GM12878 (cell line): ENCODE measurements at regions not wholly inside any gene's neighbourhood (a gene's known extent, or its start where the extent isn't known, plus 50 kb on each side); places are given as distances from the start of the nearest gene placed in this dataset.
"Not testable (repeated sequence)": the region's sequence is repeated elsewhere in the genome, so short reads cannot be mapped to it uniquely, and the experiment has no call there.

Source experiments
- ATAC-seq: fragments of 200-7000 bp; cut with Tn5 transposase; 3 replicates; pipeline ENCODE4 v1.9.1; 2020; ENCODE audit warnings: mild to moderate bottlenecking, moderate library complexity
- BruUV-seq: library from RNA; stranded (reverse); fragments of 400-500 nt; replicated peaks from 2 replicates; lab custom pipeline; 2021; lab: Mats Ljungman, UMichigan
- CTCF ChIA-PET: fragments of 300-600 bp; sonication (Branson Sonifier 250); formaldehyde crosslinking; extraction: SDS; loops from one replicate; lab custom pipeline; 2021; ENCODE audit warnings: inconsistent platforms; lab: Yijun Ruan, JAX
- POLR2A ChIA-PET: fragments of 350-600 bp; formaldehyde crosslinking; extraction: SDS; loops from one replicate; lab custom pipeline; 2021; ENCODE audit warnings: inconsistent platforms; lab: Charles Lee
- RAD21 ChIA-PET: fragments of 300-600 bp; sonication (Branson Sonifier 250); formaldehyde crosslinking; loops from one replicate; lab custom pipeline; 2023; ENCODE audit warnings: antibody characterized with exemption; ENCODE audit not compliant: unreplicated experiment; lab: Charles Lee
- SMC1A ChIA-PET: fragments of 300-600 bp; sonication (Branson Sonifier 250); formaldehyde crosslinking; loops from one replicate; lab custom pipeline; 2023; ENCODE audit not compliant: unreplicated experiment, uncharacterized antibody; lab: Charles Lee
- DNase-seq: peaks from one replicate; pipeline ENCODE4 v3.0.0-alpha.2; 2011; ENCODE audit warnings: low read depth, low spot score
- FAIRE-seq: peaks from 3 replicates; lab custom pipeline; 2011; peaks lifted over from hg19 to GRCh38; lab: Jason Lieb, UNC
- H2AFZ ChIP-seq: 2 replicates; pipeline ENCODE4 v1.6.0; 2011; ENCODE audit warnings: low read depth, low read length, control low read depth; ENCODE audit not compliant: control insufficient read depth
- H3K27ac ChIP-seq: 2 replicates; pipeline ENCODE4 v1.5.1; 2011; ENCODE audit warnings: control low read depth; ENCODE audit not compliant: control insufficient read depth, insufficient read depth
- H3K27me3 ChIP-seq, 2 experiments: replicated peaks in 1 of 2; 2 replicates each; pipeline versions ENCODE4 v1.6.0 to v1.6.1; 2011; ENCODE audit warnings: low read length in 1 of 2; ENCODE audit not compliant: control insufficient read depth in 2 of 2, insufficient read depth in 2 of 2
- H3K36me3 ChIP-seq, 2 experiments: 2 replicates each; pipeline ENCODE4 v1.5.1; 2011; ENCODE audit warnings: low read length in 1 of 2; ENCODE audit not compliant: control insufficient read depth in 2 of 2, insufficient read depth in 2 of 2
- H3K4me1 ChIP-seq: 2 replicates; pipeline ENCODE4 v1.6.1; 2011; ENCODE audit warnings: mild to moderate bottlenecking, low read length, moderate library complexity, mixed read lengths; ENCODE audit not compliant: control insufficient read depth, insufficient read depth
- H3K4me2 ChIP-seq: 2 replicates; pipeline ENCODE4 v1.6.0; 2011; ENCODE audit warnings: control low read depth; ENCODE audit not compliant: control insufficient read depth, insufficient read depth
- H3K4me3 ChIP-seq: fragments of 200-600 bp; sonication (generic); 2 replicates; pipeline ENCODE4 v1.5.1; 2016
- H3K79me2 ChIP-seq: 2 replicates; pipeline ENCODE4 v1.6.0; 2011; ENCODE audit warnings: low read length; ENCODE audit not compliant: control insufficient read depth, insufficient read depth
- H3K9ac ChIP-seq: 2 replicates; pipeline ENCODE4 v1.8.0; 2011; ENCODE audit warnings: low read length, control low read depth, mixed read lengths; ENCODE audit not compliant: control insufficient read depth, insufficient read depth
- H3K9me3 ChIP-seq: replicated peaks from 3 replicates; pipeline ENCODE4 v1.5.1; 2011; ENCODE audit warnings: mild to moderate bottlenecking, low read length; ENCODE audit not compliant: control insufficient read depth, insufficient read depth
- H4K20me1 ChIP-seq: 2 replicates; pipeline ENCODE4 v1.6.0; 2011; ENCODE audit not compliant: control insufficient read depth, insufficient read depth
- CHD2 ChIP-seq: IDR thresholded peaks from 2 replicates; pipeline ENCODE4 v1.6.1; 2011; ENCODE audit warnings: low read depth, low read length, improper control_type of control experiment, borderline replicate concordance
- E2F8 ChIP-seq: fragments of 450-650 bp; IDR thresholded peaks from 2 replicates; pipeline ENCODE4 v1.6.1; 2018; ENCODE audit warnings: mild to moderate bottlenecking, low read depth, moderate library complexity; ENCODE audit not compliant: partially characterized antibody
- LARP7 ChIP-seq: fragments of 450-650 bp; IDR thresholded peaks from 2 replicates; pipeline ENCODE4 v1.6.1; 2017; ENCODE audit warnings: mild to moderate bottlenecking
- MYC ChIP-seq: IDR thresholded peaks from 2 replicates; pipeline ENCODE4 v1.6.1; 2011; ENCODE audit warnings: mild to moderate bottlenecking, low read length, moderate library complexity, inconsistent platforms; ENCODE audit not compliant: insufficient read depth, insufficient replicate concordance, insufficient read length, severe bottlenecking
- NFYB ChIP-seq: IDR thresholded peaks from 2 replicates; pipeline ENCODE4 v1.6.1; 2011; ENCODE audit warnings: low read depth, mild to moderate bottlenecking, low read length, improper control_type of control experiment, moderate library complexity; ENCODE audit not compliant: insufficient read depth
- SIX5 ChIP-seq: IDR thresholded peaks from 2 replicates; pipeline ENCODE4 v1.6.1; 2011; ENCODE audit warnings: mild to moderate bottlenecking, low read depth, low read length, moderate library complexity; ENCODE audit not compliant: severe bottlenecking
- ZNF217 ChIP-seq: fragments of 450-650 bp; IDR thresholded peaks from 2 replicates; pipeline ENCODE4 v1.6.1; 2017; ENCODE audit warnings: antibody characterized with exemption, mild to moderate bottlenecking
- ZNF687 ChIP-seq: fragments of 450-650 bp; IDR thresholded peaks from 2 replicates; pipeline ENCODE4 v1.6.1; 2017; ENCODE audit warnings: mild to moderate bottlenecking, moderate library complexity
- WGBS: methylation state at CpG from one replicate; pipeline ENCODE4 v1.1.6; 2016; ENCODE audit warnings: low lambda C conversion rate; ENCODE audit not compliant: insufficient replicate concordance, insufficient coverage; ENCODE audit errors: missing lambda C conversion rate; 5-methylcytosine and 5-hydroxymethylcytosine counted together
- in situ Hi-C: fragments of 300-500 bp; cut with MboI; formaldehyde crosslinking; loops from 9 replicates; pipeline ENCODE4 v1.14.3; 2018; ENCODE audit warnings: mixed read lengths
- intact Hi-C: fragments of 100-400 bp; cut with micrococcal nuclease; formaldehyde crosslinking; loops from one replicate; pipeline ENCODE4 v1.14.2; 2022; ENCODE audit not compliant: unreplicated experiment

DNA sequence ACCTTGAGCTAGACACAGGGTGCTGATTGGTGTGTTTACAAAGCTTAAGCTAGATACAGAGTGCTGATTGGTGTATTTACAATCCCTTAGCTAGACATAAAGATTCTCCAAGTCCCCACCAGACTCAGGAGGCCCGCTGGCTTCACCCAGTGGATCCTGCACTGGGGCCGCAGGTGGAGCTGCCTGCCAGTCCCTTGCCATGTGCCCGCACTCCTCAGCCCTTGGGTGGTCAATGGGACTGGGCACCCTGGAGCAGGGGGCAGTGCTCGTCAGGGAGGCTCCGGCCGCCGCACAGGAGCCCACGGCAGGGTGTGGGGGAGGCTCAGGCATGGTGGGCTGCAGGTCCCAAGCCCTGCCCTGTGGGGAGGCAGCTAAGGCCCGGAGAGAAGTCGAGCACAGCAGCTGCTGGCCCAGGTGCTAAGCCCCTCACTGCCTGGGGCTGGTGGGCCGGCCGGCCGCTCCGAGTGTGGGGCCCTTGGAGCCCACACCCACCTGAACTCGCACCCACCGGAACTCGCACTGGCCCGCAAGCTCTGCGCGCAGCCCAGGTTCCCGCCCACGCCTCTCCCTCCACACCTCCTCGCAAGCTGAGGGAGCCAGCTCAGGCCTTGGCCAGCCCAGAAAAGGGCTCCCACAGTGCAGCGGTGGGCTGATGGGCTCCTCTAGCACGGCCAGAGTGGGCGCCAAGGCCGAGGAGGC lies 169.1 kb upstream of the ARSJ start:
- H3K9ac ChIP-seq, H3K79me2 ChIP-seq, H3K9me3 ChIP-seq, DNase-seq, H3K4me2 ChIP-seq, ATAC-seq, H3K27ac ChIP-seq, H3K4me1 ChIP-seq, intact Hi-C loops, in situ Hi-C loops, FAIRE-seq, H3K27me3 ChIP-seq, BruUV-seq, H3K4me3 ChIP-seq, RAD21 ChIA-PET, H3K36me3 ChIP-seq, H2AFZ ChIP-seq, CTCF ChIA-PET, H4K20me1 ChIP-seq, POLR2A ChIA-PET: not testable (repeated sequence)
- WGBS: 68% methylated on average over 26 of the region's 27 CpGs
- SMC1A ChIA-PET: interaction anchor here (1.4 kb wide), 1 partner anchor 17 kb away, joined by 3 read pairs; no protein-coding TSS in a partner anchor

DNA sequence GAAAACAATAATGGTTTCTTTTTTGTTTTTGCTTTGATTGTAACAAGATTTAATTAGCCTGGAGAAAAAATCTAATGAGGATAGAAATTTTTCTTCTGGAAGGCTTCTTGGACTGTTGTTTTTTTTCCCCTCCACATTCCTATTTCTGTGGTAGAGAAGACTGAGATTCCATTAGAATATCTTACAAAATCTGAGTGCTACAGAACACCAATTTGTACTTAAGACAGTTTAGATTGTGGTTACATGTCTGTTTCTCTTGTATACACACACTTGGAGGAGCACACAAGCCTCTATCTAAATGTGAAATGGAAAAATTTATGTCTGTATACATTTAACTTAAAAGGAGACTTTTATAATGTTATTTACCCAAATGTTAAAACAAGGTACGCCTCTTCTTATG lies 176.9 kb upstream of the ARSJ start:
- Histone ChIP-seq H3K4me2 (no peak overlapping the region), H4K20me1 (no peaks in the 10 kb centered on the region), H3K27ac (no peak overlapping the region), H3K9me3 (no peaks in the 10 kb centered on the region), H2AFZ (no peak overlapping the region), H3K9ac (no peak overlapping the region), H3K4me3 (no peak overlapping the region), H3K4me1 (no peaks in the 10 kb centered on the region), H3K27me3 (no peaks in the 10 kb centered on the region), H3K79me2 (no peaks in the 10 kb centered on the region), H3K36me3 (no peaks in the 10 kb centered on the region)
- ATAC-seq (no peak), DNase-seq (no peak), FAIRE-seq (no peak)
- ChIA-PET RAD21 (interaction anchor here (1.2 kb wide), 1 partner anchor 762 kb away, joined by 4 read pairs; no protein-coding TSS in a partner anchor), SMC1A (no interaction called here), CTCF (interaction anchor here (1.1 kb wide), 1 partner anchor 545 kb away, joined by 3 read pairs; no protein-coding TSS in a partner anchor), POLR2A (interaction anchor here (0.7 kb wide), 1 partner anchor 27 kb away, joined by 4 read pairs; no protein-coding TSS in a partner anchor)
- 35% methylated on average over 1 of the region's 1 CpG for WGBS
- intact Hi-C loops (no loop called here), in situ Hi-C loops (no loop called here)
- no TSS peak for BruUV-seq
- TF ChIP-seq ZNF217 (no peak), MYC (no peak), CHD2 (no peak), E2F8 (no peak), NFYB (no peak), LARP7 (no peak), ZNF687 (no peak), SIX5 (no peak)
